WTC11 (cell line): ENCODE measurements at regions not wholly inside any gene's neighbourhood (a gene's known extent, or its start where the extent isn't known, plus 50 kb on each side); places are given as distances from the start of the nearest gene placed in this dataset.

ENCODE experiments used
- AR ChIP-seq: fragments of 250-450 bp; sonication (Bioruptor Pico); IDR thresholded peaks from 2 replicates; pipeline ENCODE4 v1.9.0; 2021; ENCODE audit warnings: mild to moderate bottlenecking
- CTCF ChIP-seq: fragments of 200-600 bp; IDR thresholded peaks from 2 replicates; pipeline ENCODE4 v1.8.0; 2022; ENCODE audit warnings: antibody characterized with exemption
- ESRRA ChIP-seq: sonication (generic); formaldehyde crosslinking; IDR thresholded peaks from 2 replicates; pipeline ENCODE4 v1.8.1; 2022; ENCODE audit warnings: mild to moderate bottlenecking, missing genetic modification reagents, borderline replicate concordance
- MAX ChIP-seq: sonication (generic); formaldehyde crosslinking; IDR thresholded peaks from 2 replicates; pipeline ENCODE4 v1.8.0; 2022; ENCODE audit warnings: mild to moderate bottlenecking, missing genetic modification reagents
- SMAD4 ChIP-seq: sonication (generic); formaldehyde crosslinking; IDR thresholded peaks from 2 replicates; pipeline ENCODE4 v1.8.0; 2022; ENCODE audit warnings: mild to moderate bottlenecking, missing genetic modification reagents
- SP1 ChIP-seq: sonication (generic); formaldehyde crosslinking; conservative IDR thresholded peaks from 2 replicates; pipeline ENCODE4 v1.8.1; 2022; ENCODE audit warnings: missing genetic modification reagents
- TP53 ChIP-seq: sonication (generic); formaldehyde crosslinking; IDR thresholded peaks from 2 replicates; pipeline ENCODE4 v1.8.1; 2023; ENCODE audit warnings: mild to moderate bottlenecking, missing genetic modification reagents
- ZNF281 ChIP-seq: sonication (generic); formaldehyde crosslinking; IDR thresholded peaks from 2 replicates; pipeline ENCODE4 v1.8.0; 2023; ENCODE audit warnings: mild to moderate bottlenecking, missing genetic modification reagents

- no peak for TF ChIP-seq CTCF
- no peak for TF ChIP-seq SP1 (CRISPR knock-in tag)
- no peak for TF ChIP-seq TP53 (CRISPR knock-in tag)
- TF ChIP-seq ESRRA (CRISPR knock-in tag), result no peak
- no peak for TF ChIP-seq AR (CRISPR knock-in tag)
- no peak for TF ChIP-seq MAX (CRISPR knock-in tag)
- no peak for TF ChIP-seq ZNF281 (CRISPR knock-in tag)
- no peak for TF ChIP-seq SMAD4 (CRISPR knock-in tag)
These were observed 116.0 kb upstream of the TARS1 start for GRCh38 chr5:33324667-33325307.
